Right renal cortex interstitium (tissue), 3 donors: ENCODE measurements at regions not wholly inside any gene's neighbourhood (a gene's known extent, or its start where the extent isn't known, plus 50 kb on each side); places are given as distances from the start of the nearest gene placed in this dataset.

Source experiments
- DNase-seq, 3 donors: peaks; one replicate each; pipeline ENCODE4 v3.0.0-alpha.2; 2013; ENCODE audit warnings: low read depth in 3 of 3, low spot score in 2 of 3

DNA sequence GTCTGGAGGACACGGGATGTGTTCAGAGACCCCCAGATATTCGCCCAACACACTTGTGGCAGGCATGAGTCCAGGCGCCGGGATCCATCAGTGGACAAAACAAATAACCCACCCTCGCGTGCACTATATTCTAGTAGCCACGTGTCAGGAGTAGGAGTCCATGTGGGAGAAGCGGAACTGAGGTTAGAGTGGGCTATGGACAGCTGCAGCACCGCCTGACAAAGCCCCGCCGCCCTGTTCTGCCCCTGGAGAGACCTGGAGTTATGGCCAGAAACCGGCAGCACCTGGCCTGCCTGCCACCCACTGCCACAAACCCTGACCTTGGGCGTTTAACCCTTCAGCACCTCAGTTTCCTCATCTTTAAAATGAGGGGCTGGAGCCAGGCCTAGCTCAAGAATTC is 181.0 kb upstream of the RNF32 start:
- no peak for DNase-seq

DNA sequence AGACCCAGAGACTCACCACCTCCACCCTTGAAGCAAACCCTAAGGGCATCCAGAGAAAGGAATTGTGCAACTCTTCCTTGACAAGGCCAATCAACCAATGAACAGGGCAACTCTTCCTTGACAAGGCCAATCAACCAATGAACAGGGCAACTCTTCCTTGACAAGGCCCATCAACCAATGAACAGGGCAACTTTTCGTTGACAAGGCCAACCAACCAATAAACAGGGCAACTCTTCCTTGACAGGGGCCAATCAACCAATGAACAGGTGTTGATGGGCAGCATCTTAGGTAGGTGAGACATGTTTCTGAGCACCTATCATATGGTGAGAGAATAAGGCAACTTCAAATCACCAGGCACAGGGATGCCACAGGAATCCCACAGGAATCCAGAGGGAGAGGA is 181.5 kb upstream of the RNF32 start:
- DNase-seq, result no peak

DNA sequence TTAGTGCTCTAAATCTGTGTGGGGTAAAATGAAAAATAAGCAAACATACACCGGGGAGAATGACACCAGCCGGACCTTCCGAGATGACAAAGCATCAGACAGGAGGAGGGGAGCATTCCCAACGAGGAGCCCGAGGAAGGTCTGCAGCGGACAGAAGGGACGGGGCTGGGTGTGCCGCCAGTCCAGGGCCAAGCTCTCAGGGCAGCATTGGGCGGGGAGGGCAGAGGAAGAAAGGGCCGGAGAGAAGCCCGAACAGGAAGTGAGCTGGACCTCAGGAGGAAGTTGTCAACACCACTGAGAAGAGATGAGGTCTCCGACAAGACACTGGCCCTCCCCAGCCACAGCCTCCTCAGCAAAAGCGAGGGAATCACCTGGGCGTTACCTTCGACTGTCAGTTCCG is 182.6 kb upstream of the RNF32 start:
- DNase-seq, result no peak

DNA sequence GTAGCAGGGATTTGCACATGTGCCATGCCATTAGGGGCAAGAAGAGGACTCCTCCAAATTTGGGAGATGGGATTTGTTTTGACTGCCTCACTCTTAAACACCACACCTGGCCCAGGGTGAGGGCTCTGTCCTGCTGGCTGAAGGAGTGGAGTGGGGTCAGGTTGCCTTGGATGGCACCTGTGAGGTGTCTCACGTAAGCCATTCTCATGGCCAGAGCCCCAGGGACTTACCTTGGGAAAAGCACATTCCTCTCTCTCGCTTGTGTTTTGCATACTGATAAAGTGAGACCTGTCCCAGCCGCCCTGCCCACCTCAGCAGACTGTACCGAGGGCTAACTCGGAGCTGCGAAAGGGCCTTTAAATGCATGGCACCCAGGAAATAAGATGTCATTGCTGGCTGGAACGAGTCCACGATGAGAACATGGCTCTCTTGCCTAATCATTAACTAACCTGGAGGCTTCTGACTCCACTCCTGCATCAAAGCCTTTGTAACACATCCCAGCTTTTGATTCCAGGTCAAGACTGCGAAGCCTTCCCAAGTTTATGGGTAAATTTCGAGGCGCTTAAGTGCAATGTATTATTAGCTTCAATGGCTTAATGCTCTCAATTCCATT is 184.0 kb upstream of the RNF32 start:
- no peak for DNase-seq

- DNase-seq, result no peak
These were observed 184.5 kb upstream of the RNF32 start for GRCh38 chr7:156456032-156456431.

DNA sequence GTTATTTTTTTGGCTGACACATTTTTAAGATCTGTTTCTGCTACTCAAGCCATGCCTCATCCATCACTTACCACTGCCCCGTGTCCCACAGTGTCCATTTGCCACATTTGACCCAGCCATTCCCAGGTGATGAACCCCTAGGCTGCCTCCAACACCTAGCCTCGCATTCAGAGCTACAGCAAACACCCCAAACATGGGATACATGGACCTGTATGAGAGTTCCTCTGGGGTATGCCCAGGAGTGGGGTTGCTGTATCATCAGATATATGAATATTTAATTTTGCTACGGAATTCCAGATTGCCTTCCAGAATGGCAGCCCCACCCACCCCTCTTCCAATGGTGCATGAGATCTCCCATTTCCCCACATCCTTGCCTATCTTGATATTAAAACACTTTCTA is 190.1 kb upstream of the RNF32 start:
- no peak for DNase-seq

GRCh38 chr7:156448918-156449317 is 191.7 kb upstream of the RNF32 start:
- no peak for DNase-seq

DNA sequence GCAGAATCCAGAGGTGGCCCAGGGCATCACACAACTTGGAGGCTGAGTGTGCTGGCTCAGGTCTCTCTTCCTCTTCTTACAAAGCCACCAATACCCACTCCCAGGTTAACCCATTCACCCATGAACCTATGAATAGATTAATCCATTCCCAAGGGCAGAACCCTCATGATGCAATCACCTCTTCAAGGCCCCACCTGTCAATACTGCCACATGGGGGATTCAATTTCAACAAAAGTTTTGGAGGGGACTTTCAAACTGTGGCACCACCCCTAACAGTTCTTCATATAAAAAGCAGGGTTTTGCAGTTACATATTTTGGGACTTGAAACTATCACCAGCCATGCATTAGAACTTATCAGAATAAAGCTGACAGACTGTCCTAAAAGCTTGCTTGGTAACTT is 193.6 kb upstream of the RNF32 start:
- DNase-seq, result no peak

GRCh38 chr7:156445997-156446761 is 194.4 kb upstream of the RNF32 start:
- DNase-seq, result no peak

- no peak for DNase-seq
These were observed 198.1 kb upstream of the RNF32 start for GRCh38 chr7:156442516-156442915.

- no peak for DNase-seq
These were observed 200.1 kb upstream of the RNF32 start for GRCh38 chr7:156440456-156440855.

GRCh38 chr7:156438011-156438410 is 202.6 kb upstream of the RNF32 start:
- no peak for DNase-seq

- DNase-seq, result no peak
These were observed 203.5 kb upstream of the RNF32 start for GRCh38 chr7:156437021-156437614.

GRCh38 chr7:156435486-156436231 is 204.9 kb upstream of the RNF32 start:
- DNase-seq, result no peak

DNA sequence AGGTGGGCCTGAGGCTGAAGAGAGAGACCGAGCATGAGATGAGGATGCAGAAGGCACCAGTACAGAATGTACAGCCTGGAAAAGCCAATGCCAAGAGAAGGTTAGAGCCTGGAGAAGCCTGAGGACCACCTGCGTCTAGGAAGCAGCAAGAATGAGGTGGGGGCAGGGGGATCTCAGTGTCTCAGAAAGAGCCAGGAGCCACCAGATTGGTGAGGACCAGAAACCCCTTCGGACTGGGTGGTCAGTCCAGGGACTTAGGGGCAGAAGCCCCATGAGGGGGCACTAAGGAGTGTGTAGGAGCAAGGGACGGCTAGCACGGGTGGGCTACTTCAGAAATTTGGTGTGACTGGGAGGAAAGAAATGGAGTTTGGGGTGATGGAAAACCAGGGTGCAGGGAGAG is 205.9 kb upstream of the RNF32 start:
- no peak for DNase-seq

- no peak for DNase-seq
These were observed 208.6 kb upstream of the RNF32 start for GRCh38 chr7:156432018-156432417.

GRCh38 chr7:156430109-156430508 is 210.5 kb upstream of the RNF32 start:
- no peak for DNase-seq

GRCh38 chr7:156429514-156429913 is 211.1 kb upstream of the RNF32 start:
- no peak for DNase-seq

DNA sequence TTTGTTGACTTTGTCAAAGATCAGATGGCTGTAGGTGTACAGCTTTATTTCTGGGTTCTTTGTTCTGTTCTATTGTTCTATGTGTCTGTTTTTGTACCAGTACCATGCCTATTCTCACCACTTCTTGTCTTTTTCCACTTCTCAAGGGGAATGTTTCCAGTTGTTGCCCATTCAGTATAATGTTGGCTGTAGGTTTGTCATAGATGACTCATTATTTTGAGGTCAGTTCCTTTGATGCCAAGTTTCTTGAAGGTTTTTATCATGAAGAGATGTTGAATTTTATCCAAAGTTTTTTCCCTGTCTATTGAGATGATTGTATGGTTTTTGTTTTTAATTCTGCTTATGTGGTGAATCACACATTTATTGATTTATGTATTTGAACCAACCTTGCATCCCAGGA is 216.7 kb upstream of the RNF32 start:
- no peak for DNase-seq

- no peak for DNase-seq
These were observed 220.1 kb upstream of the RNF32 start for GRCh38 chr7:156420496-156420895.

DNA sequence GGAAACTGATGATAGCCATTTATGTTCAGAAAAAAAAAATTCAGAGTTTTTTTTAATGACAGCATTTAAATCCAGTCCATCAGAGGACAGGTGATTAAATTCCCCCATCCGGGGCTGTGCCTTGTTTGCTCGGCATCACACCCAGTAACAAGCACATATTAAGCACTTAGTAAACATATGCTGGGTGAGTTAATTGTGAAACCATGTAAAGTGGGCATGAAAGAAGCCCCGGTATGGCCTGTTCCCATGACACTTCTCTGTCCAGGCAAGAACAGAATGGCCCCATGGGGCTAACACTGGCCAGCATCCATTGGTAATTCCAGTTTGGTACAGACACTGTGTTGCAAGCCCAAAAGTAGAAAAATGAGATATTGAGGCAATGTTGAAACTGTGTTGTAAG is 220.8 kb upstream of the RNF32 start:
- DNase-seq, result no peak

DNA sequence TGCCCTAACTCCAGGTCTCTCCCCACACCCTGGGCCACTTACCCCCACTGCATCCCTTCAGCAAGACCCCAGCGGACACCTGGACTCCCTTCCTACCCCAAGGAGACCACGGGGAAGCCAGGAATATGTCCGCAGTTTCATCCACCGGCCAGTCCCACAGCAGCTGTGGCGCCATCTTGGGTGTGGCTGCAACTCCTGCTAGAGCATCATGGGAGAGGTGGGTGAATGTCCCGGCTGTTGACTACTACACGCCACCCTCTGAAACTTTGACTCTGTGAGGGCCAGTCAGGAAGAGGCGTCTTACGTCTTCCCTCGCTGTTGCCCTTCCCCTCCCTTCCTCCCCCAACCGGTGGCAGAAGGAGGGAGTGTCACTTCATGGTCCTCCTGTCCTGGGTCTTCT is 238.3 kb upstream of the RNF32 start:
- DNase-seq, result no peak
